ENCODE measurements at regions not wholly inside any gene's neighbourhood (a gene's known extent, or its start where the extent isn't known, plus 50 kb on each side); places are given as distances from the start of the nearest gene placed in this dataset.

- Histone ChIP-seq H3K27ac (no peak overlapping the region), H3K4me1 (ENCODE audit: low read depth) (no peaks in the 10 kb centered on the region), H3K4me3 (no peak overlapping the region), H3K9me3 (ENCODE audit: low read depth) (no peaks in the 10 kb centered on the region), H3K36me3 (no peaks in the 10 kb centered on the region), H3K27me3 (no peaks in the 10 kb centered on the region)
- peak in 1 of 2 donors; percentile 20 for DNase-seq (ENCODE audit: low read depth in 1 of 2, low spot score in 1 of 2)
- TF ChIP-seq, protein P1, sequence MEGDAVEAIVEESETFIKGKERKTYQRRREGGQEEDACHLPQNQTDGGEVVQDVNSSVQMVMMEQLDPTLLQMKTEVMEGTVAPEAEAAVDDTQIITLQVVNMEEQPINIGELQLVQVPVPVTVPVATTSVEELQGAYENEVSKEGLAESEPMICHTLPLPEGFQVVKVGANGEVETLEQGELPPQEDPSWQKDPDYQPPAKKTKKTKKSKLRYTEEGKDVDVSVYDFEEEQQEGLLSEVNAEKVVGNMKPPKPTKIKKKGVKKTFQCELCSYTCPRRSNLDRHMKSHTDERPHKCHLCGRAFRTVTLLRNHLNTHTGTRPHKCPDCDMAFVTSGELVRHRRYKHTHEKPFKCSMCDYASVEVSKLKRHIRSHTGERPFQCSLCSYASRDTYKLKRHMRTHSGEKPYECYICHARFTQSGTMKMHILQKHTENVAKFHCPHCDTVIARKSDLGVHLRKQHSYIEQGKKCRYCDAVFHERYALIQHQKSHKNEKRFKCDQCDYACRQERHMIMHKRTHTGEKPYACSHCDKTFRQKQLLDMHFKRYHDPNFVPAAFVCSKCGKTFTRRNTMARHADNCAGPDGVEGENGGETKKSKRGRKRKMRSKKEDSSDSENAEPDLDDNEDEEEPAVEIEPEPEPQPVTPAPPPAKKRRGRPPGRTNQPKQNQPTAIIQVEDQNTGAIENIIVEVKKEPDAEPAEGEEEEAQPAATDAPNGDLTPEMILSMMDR (IDR thresholded peaks at IDR 0.05; ENCODE audit: low read depth, low read length) = no peak
Observed at GRCh38 chr3:94246171-94246570, 183.3 kb downstream of the NSUN3 start.

- Histone ChIP-seq H3K36me3 (no peaks in the 10 kb centered on the region), H3K4me1 (ENCODE audit: low read depth) (no peaks in the 10 kb centered on the region), H3K4me3 (no peak overlapping the region), H3K27me3 (no peaks in the 10 kb centered on the region), H3K9me3 (ENCODE audit: low read depth) (no peaks in the 10 kb centered on the region), H3K27ac (no peak overlapping the region)
- DNase-seq (ENCODE audit: low read depth in 1 of 2, low spot score in 1 of 2) = no peak
- TF ChIP-seq, protein P1 (IDR thresholded peaks at IDR 0.05; ENCODE audit: low read depth, low read length) = no peak
Observed at GRCh38 chr3:94248042-94248441, 185.2 kb downstream of the NSUN3 start.

GRCh38 chr3:94249491-94250079 is 186.7 kb downstream of the NSUN3 start:
- TF ChIP-seq, protein P1 (IDR thresholded peaks at IDR 0.05; ENCODE audit: low read depth, low read length) = peak; percentile 84
- DNase-seq (ENCODE audit: low read depth in 1 of 2, low spot score in 1 of 2) = peak; percentile 76 to 77
- H3K27ac ChIP-seq = no peak overlapping the region
- H3K4me3 ChIP-seq = no peak overlapping the region
- no peaks in the 10 kb centered on the region for H3K27me3 ChIP-seq
- H3K4me1 ChIP-seq (ENCODE audit: low read depth) = no peaks in the 10 kb centered on the region
- H3K9me3 ChIP-seq (ENCODE audit: low read depth) = no peaks in the 10 kb centered on the region
- H3K36me3 ChIP-seq = no peaks in the 10 kb centered on the region

GRCh38 chr3:94251566-94251965 is 188.7 kb downstream of the NSUN3 start:
- no peak overlapping the region for H3K27ac ChIP-seq
- H3K4me3 ChIP-seq = no peak overlapping the region
- TF ChIP-seq, protein P1 (IDR thresholded peaks at IDR 0.05; ENCODE audit: low read depth, low read length) = no peak
- no peak for DNase-seq (ENCODE audit: low read depth in 1 of 2, low spot score in 1 of 2)
- H3K4me1 ChIP-seq (ENCODE audit: low read depth) = no peaks in the 10 kb centered on the region
- no peaks in the 10 kb centered on the region for H3K27me3 ChIP-seq
- no peaks in the 10 kb centered on the region for H3K36me3 ChIP-seq
- H3K9me3 ChIP-seq (ENCODE audit: low read depth) = no peaks in the 10 kb centered on the region

DNA sequence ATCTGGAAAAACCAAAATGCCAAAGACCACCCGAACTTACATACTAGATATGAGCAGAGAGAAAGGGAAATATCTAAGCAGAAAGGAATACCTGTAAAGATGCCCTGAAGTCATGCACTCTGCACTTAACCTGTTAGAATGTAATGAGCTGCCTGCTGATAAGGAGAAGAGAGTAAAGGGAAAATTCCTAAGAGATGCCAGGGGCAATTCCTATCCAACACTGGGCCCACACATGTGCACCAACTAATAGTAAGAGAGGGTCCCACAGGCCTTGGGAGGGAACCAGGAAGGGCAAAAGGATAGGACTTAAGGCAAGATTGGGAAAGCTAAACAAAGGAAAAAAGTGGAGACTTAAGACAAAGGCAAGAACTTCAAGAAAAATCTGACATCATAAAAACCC is 189.5 kb downstream of the NSUN3 start:
- Histone ChIP-seq H3K9me3 (ENCODE audit: low read depth) (no peaks in the 10 kb centered on the region), H3K4me1 (ENCODE audit: low read depth) (no peaks in the 10 kb centered on the region), H3K27me3 (no peaks in the 10 kb centered on the region), H3K27ac (no peak overlapping the region), H3K36me3 (no peaks in the 10 kb centered on the region), H3K4me3 (no peak overlapping the region)
- no peak for DNase-seq (ENCODE audit: low read depth in 1 of 2, low spot score in 1 of 2)
- TF ChIP-seq, protein P1 (IDR thresholded peaks at IDR 0.05; ENCODE audit: low read depth, low read length) = no peak

Measured in cardiac muscle cell (in vitro differentiated cells and primary cell).